ENCODE measurements at regions not wholly inside any gene's neighbourhood (a gene's known extent, or its start where the extent isn't known, plus 50 kb on each side); places are given as distances from the start of the nearest gene placed in this dataset.

GRCh38 chr1:53392460-53392859, 64.6 kb upstream of the LRP8 start:
- TF ChIP-seq EZH2 (IDR thresholded peaks at IDR 0.05; ENCODE audit: borderline replicate concordance, low read depth, low read length, severe bottlenecking) (no peak), POLR2A (IDR thresholded peaks at IDR 0.05; ENCODE audit: low read depth, low read length) (no peak), POLR2AphosphoS5 (IDR thresholded peaks at IDR 0.05; ENCODE audit: insufficient read depth, low read depth, low read length) (no peak), MAX (IDR thresholded peaks at IDR 0.05; ENCODE audit: insufficient read depth, insufficient read length) (no peak), MYC (IDR thresholded peaks at IDR 0.05; ENCODE audit: low read depth, low read length) (no peak), FOS (IDR thresholded peaks at IDR 0.05; ENCODE audit: borderline replicate concordance, insufficient read depth, low read length) (no peak), JUN (IDR thresholded peaks at IDR 0.05; ENCODE audit: borderline replicate concordance, insufficient read depth, insufficient read length, low read depth) (no peak), GATA2 (IDR thresholded peaks at IDR 0.05; ENCODE audit: insufficient read depth, insufficient read length, low read depth, low read length) (no peak)
- TF ChIP-seq, protein P1, sequence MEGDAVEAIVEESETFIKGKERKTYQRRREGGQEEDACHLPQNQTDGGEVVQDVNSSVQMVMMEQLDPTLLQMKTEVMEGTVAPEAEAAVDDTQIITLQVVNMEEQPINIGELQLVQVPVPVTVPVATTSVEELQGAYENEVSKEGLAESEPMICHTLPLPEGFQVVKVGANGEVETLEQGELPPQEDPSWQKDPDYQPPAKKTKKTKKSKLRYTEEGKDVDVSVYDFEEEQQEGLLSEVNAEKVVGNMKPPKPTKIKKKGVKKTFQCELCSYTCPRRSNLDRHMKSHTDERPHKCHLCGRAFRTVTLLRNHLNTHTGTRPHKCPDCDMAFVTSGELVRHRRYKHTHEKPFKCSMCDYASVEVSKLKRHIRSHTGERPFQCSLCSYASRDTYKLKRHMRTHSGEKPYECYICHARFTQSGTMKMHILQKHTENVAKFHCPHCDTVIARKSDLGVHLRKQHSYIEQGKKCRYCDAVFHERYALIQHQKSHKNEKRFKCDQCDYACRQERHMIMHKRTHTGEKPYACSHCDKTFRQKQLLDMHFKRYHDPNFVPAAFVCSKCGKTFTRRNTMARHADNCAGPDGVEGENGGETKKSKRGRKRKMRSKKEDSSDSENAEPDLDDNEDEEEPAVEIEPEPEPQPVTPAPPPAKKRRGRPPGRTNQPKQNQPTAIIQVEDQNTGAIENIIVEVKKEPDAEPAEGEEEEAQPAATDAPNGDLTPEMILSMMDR (IDR thresholded peaks at IDR 0.05; ENCODE audit: extremely low read depth in 1 of 2, insufficient read depth in 1 of 2, low read depth in 1 of 2, low read length in 2 of 2) = no peak

Measured in endothelial cell of umbilical vein (primary cell).